ENCODE measurements at regions not wholly inside any gene's neighbourhood (a gene's known extent, or its start where the extent isn't known, plus 50 kb on each side); places are given as distances from the start of the nearest gene placed in this dataset.
"Not testable (repeated sequence)": the region's sequence is repeated elsewhere in the genome, so short reads cannot be mapped to it uniquely, and the experiment has no call there.

DNA sequence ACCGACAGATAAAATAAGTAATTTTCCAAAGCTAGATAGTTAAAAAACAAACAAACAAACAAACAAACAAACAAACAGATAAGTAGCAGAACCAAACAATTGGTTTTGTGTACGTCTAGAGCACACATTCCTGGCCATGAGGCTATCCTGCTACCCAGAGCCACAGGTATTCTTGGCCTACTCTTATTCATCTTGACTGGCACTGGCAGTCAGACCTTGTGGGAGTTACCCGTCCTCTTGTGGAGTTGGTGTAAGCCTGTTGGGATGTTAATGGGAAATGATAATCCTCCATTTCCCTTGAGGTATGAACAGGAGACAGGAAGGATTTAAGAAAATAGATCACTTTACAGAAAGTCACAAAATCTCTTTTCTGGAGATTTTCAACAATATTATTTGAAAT is 142.4 kb upstream of the MEOX2 start:
- CTCF ChIA-PET = no interaction called here
- no peak overlapping the region for H3K27ac Mint-ChIP-seq
- peaks cover 0 to 5% (median 3%) of the 10 kb centered on the region in 3 donors for H3K9me3 Mint-ChIP-seq
- Histone ChIP-seq H3K9me3 (no peaks in the 10 kb centered on the region), H3K36me3 (ENCODE audit: control insufficient read depth in 2 of 2, extremely low read depth in 1 of 2, insufficient read depth in 1 of 2, low read length in 1 of 2) (no peaks in the 10 kb centered on the region), H3K4me1 (ENCODE audit: control insufficient read depth in 1 of 2, extremely low read depth in 1 of 2, insufficient read depth in 2 of 2, low read length in 2 of 2) (no peaks in the 10 kb centered on the region), H3K27me3 (replicated peaks in 1 of 2; ENCODE audit: control insufficient read depth in 2 of 2, extremely low read depth in 1 of 2, insufficient read depth in 2 of 2, low read length in 1 of 2) (no peaks in the 10 kb centered on the region), H3K27ac (ENCODE audit: low read length) (no peak overlapping the region), H3K4me3 (ENCODE audit: control insufficient read depth in 1 of 2, extremely low read depth in 1 of 2, low read length in 1 of 2) (no peak overlapping the region)
- H3K27me3 Mint-ChIP-seq = no peaks in the 10 kb centered on the region
- no CpG with 5 or more reads among the region's 3 CpGs for WGBS (ENCODE audit: insufficient coverage)
- no peak overlapping the region for H3K4me3 Mint-ChIP-seq
- ATAC-seq (replicated peaks in 1 of 4) (no peak), DNase-seq (no peak)
- H3K4me1 Mint-ChIP-seq = no peaks in the 10 kb centered on the region
- POLR2A ChIA-PET = interaction anchor here in 1 of 2 donors (0.6 kb wide), 1 partner anchor 61 kb away, joined by 3 read pairs; no protein-coding TSS in a partner anchor
- no peaks in the 10 kb centered on the region for H3K36me3 Mint-ChIP-seq

- Histone ChIP-seq H3K27ac (ENCODE audit: low read length) (no peak overlapping the region), H3K4me1 (ENCODE audit: control insufficient read depth in 1 of 2, extremely low read depth in 1 of 2, insufficient read depth in 2 of 2, low read length in 2 of 2) (no peaks in the 10 kb centered on the region), H3K36me3 (ENCODE audit: control insufficient read depth in 2 of 2, extremely low read depth in 1 of 2, insufficient read depth in 1 of 2, low read length in 1 of 2) (no peaks in the 10 kb centered on the region), H3K27me3 (replicated peaks in 1 of 2; ENCODE audit: control insufficient read depth in 2 of 2, extremely low read depth in 1 of 2, insufficient read depth in 2 of 2, low read length in 1 of 2) (no peaks in the 10 kb centered on the region), H3K9me3 (no peaks in the 10 kb centered on the region), H3K4me3 (ENCODE audit: control insufficient read depth in 1 of 2, extremely low read depth in 1 of 2, low read length in 1 of 2) (no peak overlapping the region)
- H3K4me1 Mint-ChIP-seq = no peaks in the 10 kb centered on the region
- H3K9me3 Mint-ChIP-seq = peaks cover 1 to 3% (median 2%) of the 10 kb centered on the region in 3 donors
- ChIA-PET POLR2A (no interaction called here), CTCF (no interaction called here)
- no peak overlapping the region for H3K27ac Mint-ChIP-seq
- no peak overlapping the region for H3K4me3 Mint-ChIP-seq
- no peaks in the 10 kb centered on the region for H3K27me3 Mint-ChIP-seq
- DNase-seq (no peak), ATAC-seq (replicated peaks in 1 of 4) (no peak)
- no peaks in the 10 kb centered on the region for H3K36me3 Mint-ChIP-seq
- no CpG with 5 or more reads among the region's 4 CpGs for WGBS (ENCODE audit: insufficient coverage)
Observed at GRCh38 chr7:15821484-15822427, 135.3 kb upstream of the MEOX2 start.

- DNase-seq = no peak
- 23% methylated on average over 4 of the region's 4 CpGs for WGBS (ENCODE audit: insufficient coverage)
- peaks cover 1 to 6% (median 5%) of the 10 kb centered on the region in 3 donors for H3K9me3 Mint-ChIP-seq
- ChIA-PET POLR2A (no interaction called here), CTCF (no interaction called here)
- ATAC-seq (replicated peaks in 1 of 4) = no peak
- Histone ChIP-seq H3K4me3 (ENCODE audit: control insufficient read depth in 1 of 2, extremely low read depth in 1 of 2, low read length in 1 of 2) (no peak overlapping the region), H3K36me3 (ENCODE audit: control insufficient read depth in 2 of 2, extremely low read depth in 1 of 2, insufficient read depth in 1 of 2, low read length in 1 of 2) (no peaks in the 10 kb centered on the region), H3K27ac (ENCODE audit: low read length) (no peak overlapping the region), H3K4me1 (ENCODE audit: control insufficient read depth in 1 of 2, extremely low read depth in 1 of 2, insufficient read depth in 2 of 2, low read length in 2 of 2) (no peaks in the 10 kb centered on the region), H3K27me3 (replicated peaks in 1 of 2; ENCODE audit: control insufficient read depth in 2 of 2, extremely low read depth in 1 of 2, insufficient read depth in 2 of 2, low read length in 1 of 2) (no peaks in the 10 kb centered on the region), H3K9me3 (no peaks in the 10 kb centered on the region)
- no peaks in the 10 kb centered on the region for H3K27me3 Mint-ChIP-seq
- no peaks in the 10 kb centered on the region for H3K36me3 Mint-ChIP-seq
- no peak overlapping the region for H3K27ac Mint-ChIP-seq
- no peak overlapping the region for H3K4me3 Mint-ChIP-seq
- no peaks in the 10 kb centered on the region for H3K4me1 Mint-ChIP-seq
Observed at GRCh38 chr7:15820319-15820718, 133.8 kb upstream of the MEOX2 start.

DNA sequence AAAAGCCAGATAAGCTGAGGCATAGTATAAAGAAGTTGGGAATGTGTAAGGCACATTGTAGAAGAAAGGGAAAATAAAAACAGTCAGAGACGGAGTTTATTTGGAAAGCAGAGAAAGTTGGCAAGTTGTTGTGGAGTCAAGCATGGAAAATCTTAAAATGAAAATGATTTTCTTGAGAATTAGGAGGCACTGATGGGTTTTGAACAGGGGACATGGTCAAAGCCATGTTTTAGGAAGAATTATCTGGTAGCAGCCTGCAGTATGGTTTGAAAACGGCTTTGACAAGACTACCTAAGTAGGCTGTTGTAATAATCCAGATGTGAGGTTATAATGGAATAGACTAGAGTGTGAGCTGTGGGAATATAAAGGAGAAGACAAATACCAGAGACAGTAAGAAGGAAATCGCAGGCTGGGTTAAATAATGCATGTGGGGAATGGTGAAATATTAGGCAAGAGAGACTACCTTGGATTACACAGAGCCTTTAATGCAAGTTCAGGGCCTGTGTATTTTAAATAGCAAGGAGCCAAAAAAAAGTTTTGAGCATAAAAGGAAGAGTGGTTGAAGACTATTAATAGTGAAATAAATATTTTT is 130.4 kb upstream of the MEOX2 start:
- 76% methylated on average over 3 of the region's 3 CpGs for WGBS (ENCODE audit: insufficient coverage)

DNA sequence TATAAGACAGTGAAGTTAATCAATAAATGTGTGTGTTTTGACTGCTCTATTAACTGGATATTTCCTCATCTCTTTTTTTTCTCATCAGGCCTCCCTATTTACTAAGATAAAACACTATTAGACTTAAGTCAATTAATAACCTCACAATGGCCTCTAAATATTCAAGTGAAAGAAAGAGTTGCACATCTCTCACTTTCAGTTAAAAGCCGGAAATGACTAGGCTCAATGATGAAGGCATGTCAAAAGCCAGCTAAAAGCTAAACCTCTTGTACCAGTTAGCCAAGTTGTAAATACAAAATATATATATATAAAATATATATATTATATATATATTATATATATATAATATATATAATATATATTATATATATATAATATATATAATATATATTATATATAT is 127.0 kb upstream of the MEOX2 start:
- Mint-ChIP-seq H3K9me3 (peaks cover 4 to 23% (median 14%) of the 10 kb centered on the region in 3 donors), H3K36me3 (no peaks in the 10 kb centered on the region), H3K4me3 (no peak overlapping the region), H3K27me3 (no peaks in the 10 kb centered on the region), H3K4me1 (no peaks in the 10 kb centered on the region), H3K27ac (no peak overlapping the region)
- ChIA-PET POLR2A (no interaction called here), CTCF (no interaction called here)
- no CpG with 5 or more reads among the region's 1 CpG for WGBS (ENCODE audit: insufficient coverage)
- H3K4me3 ChIP-seq (ENCODE audit: control insufficient read depth in 1 of 2, extremely low read depth in 1 of 2, low read length in 1 of 2) = no peak overlapping the region
- no peaks in the 10 kb centered on the region for H3K27me3 ChIP-seq (replicated peaks in 1 of 2; ENCODE audit: control insufficient read depth in 2 of 2, extremely low read depth in 1 of 2, insufficient read depth in 2 of 2, low read length in 1 of 2)
- H3K27ac ChIP-seq (ENCODE audit: low read length) = no peak overlapping the region
- no peaks in the 10 kb centered on the region for H3K4me1 ChIP-seq (ENCODE audit: control insufficient read depth in 1 of 2, extremely low read depth in 1 of 2, insufficient read depth in 2 of 2, low read length in 2 of 2)
- no peaks in the 10 kb centered on the region for H3K9me3 ChIP-seq
- no peak for DNase-seq
- no peaks in the 10 kb centered on the region for H3K36me3 ChIP-seq (ENCODE audit: control insufficient read depth in 2 of 2, extremely low read depth in 1 of 2, insufficient read depth in 1 of 2, low read length in 1 of 2)
- ATAC-seq (replicated peaks in 1 of 4) = no peak

More for the DNA sequence above, 130.4 kb upstream of the MEOX2 start:
- H3K4me3 Mint-ChIP-seq = no peak overlapping the region
- H3K9me3 Mint-ChIP-seq = peaks cover 4 to 14% (median 6%) of the 10 kb centered on the region in 3 donors
- POLR2A ChIA-PET = no interaction called here
- H3K4me3 ChIP-seq (ENCODE audit: control insufficient read depth in 1 of 2, extremely low read depth in 1 of 2, low read length in 1 of 2) = no peak overlapping the region
- H3K27me3 ChIP-seq (replicated peaks in 1 of 2; ENCODE audit: control insufficient read depth in 2 of 2, extremely low read depth in 1 of 2, insufficient read depth in 2 of 2, low read length in 1 of 2) = no peaks in the 10 kb centered on the region
- no peak for ATAC-seq (replicated peaks in 1 of 4)
- no peaks in the 10 kb centered on the region for H3K4me1 ChIP-seq (ENCODE audit: control insufficient read depth in 1 of 2, extremely low read depth in 1 of 2, insufficient read depth in 2 of 2, low read length in 2 of 2)
- H3K27ac Mint-ChIP-seq = no peak overlapping the region
- no peaks in the 10 kb centered on the region for H3K9me3 ChIP-seq
- CTCF ChIA-PET = no interaction called here
- no peaks in the 10 kb centered on the region for H3K4me1 Mint-ChIP-seq
- H3K27ac ChIP-seq (ENCODE audit: low read length) = no peak overlapping the region
- H3K27me3 Mint-ChIP-seq = no peaks in the 10 kb centered on the region
- no peaks in the 10 kb centered on the region for H3K36me3 ChIP-seq (ENCODE audit: control insufficient read depth in 2 of 2, extremely low read depth in 1 of 2, insufficient read depth in 1 of 2, low read length in 1 of 2)
- H3K36me3 Mint-ChIP-seq = no peaks in the 10 kb centered on the region
- DNase-seq = no peak

DNA sequence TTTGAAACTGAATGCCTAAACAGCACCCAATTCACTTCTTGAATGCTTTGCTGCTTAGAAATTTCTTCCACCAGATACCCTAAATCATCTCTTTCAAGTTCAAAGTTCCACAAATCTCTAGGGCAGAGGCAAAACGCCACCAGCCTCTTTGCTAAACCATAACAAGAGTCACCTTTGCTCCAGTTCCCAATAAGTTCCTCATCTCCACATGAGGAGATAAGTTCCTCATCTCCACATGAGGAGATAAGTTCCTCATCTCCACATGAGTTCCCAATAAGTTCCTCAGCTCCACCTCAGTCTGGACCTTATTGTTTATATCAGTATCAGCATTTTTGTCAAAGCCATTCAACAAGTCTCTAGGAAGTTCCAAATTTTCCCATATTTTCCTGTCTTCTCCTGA is 123.9 kb upstream of the MEOX2 start:
- CTCF ChIA-PET; H3K4me1 ChIP-seq (ENCODE audit: control insufficient read depth in 1 of 2, extremely low read depth in 1 of 2, insufficient read depth in 2 of 2, low read length in 2 of 2); H3K36me3 ChIP-seq (ENCODE audit: control insufficient read depth in 2 of 2, extremely low read depth in 1 of 2, insufficient read depth in 1 of 2, low read length in 1 of 2); H3K4me1 Mint-ChIP-seq; H3K27me3 Mint-ChIP-seq; H3K36me3 Mint-ChIP-seq; H3K4me3 Mint-ChIP-seq; H3K4me3 ChIP-seq (ENCODE audit: control insufficient read depth in 1 of 2, extremely low read depth in 1 of 2, low read length in 1 of 2); H3K9me3 ChIP-seq; DNase-seq; H3K27ac Mint-ChIP-seq; H3K27ac ChIP-seq (ENCODE audit: low read length); POLR2A ChIA-PET; H3K27me3 ChIP-seq (replicated peaks in 1 of 2; ENCODE audit: control insufficient read depth in 2 of 2, extremely low read depth in 1 of 2, insufficient read depth in 2 of 2, low read length in 1 of 2); ATAC-seq (replicated peaks in 1 of 4): not testable (repeated sequence)
- H3K9me3 Mint-ChIP-seq = peaks cover 4 to 22% (median 13%) of the 10 kb centered on the region in 3 donors
- WGBS (ENCODE audit: insufficient coverage) = 63% methylated on average over 1 of the region's 1 CpG
